ENCODE measurements at regions not wholly inside any gene's neighbourhood (a gene's known extent, or its start where the extent isn't known, plus 50 kb on each side); places are given as distances from the start of the nearest gene placed in this dataset.

DNA sequence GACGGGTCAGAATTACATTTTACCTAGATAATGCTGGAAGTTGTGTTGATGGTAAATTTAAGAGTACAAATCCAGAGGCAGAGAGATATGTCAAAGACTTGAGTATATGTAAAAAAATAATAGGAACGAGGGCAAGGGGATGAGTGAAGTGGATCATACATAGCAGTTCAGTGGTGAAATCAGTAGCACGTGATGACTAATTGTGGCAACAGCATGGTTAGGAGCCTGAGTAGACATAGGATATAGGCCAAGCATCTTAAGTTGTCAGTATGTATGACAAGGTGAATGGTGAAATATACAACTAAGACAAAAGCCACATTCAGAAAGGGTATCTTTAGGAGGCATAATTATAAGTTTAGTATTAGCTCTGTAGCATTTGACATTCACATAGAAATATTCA is 826.5 kb upstream of the PIK3C3 start:
- intact Hi-C loops (cut with micrococcal nuclease; ENCODE audit: unreplicated experiment) = no loop called here
- H3K36me3 ChIP-seq (ENCODE audit: control insufficient read depth, insufficient read depth, low read length) = no peaks in the 10 kb centered on the region
- no peaks in the 10 kb centered on the region for H3K9me3 Mint-ChIP-seq (ENCODE audit: unreplicated experiment)

GRCh38 chr18:41128126-41128525 is 826.9 kb upstream of the PIK3C3 start:
- no peaks in the 10 kb centered on the region for H3K27me3 Mint-ChIP-seq (ENCODE audit: insufficient read depth, unreplicated experiment)
- H3K4me1 Mint-ChIP-seq (ENCODE audit: low read depth, unreplicated experiment) = no peaks in the 10 kb centered on the region
- TF ChIP-seq, protein P1, sequence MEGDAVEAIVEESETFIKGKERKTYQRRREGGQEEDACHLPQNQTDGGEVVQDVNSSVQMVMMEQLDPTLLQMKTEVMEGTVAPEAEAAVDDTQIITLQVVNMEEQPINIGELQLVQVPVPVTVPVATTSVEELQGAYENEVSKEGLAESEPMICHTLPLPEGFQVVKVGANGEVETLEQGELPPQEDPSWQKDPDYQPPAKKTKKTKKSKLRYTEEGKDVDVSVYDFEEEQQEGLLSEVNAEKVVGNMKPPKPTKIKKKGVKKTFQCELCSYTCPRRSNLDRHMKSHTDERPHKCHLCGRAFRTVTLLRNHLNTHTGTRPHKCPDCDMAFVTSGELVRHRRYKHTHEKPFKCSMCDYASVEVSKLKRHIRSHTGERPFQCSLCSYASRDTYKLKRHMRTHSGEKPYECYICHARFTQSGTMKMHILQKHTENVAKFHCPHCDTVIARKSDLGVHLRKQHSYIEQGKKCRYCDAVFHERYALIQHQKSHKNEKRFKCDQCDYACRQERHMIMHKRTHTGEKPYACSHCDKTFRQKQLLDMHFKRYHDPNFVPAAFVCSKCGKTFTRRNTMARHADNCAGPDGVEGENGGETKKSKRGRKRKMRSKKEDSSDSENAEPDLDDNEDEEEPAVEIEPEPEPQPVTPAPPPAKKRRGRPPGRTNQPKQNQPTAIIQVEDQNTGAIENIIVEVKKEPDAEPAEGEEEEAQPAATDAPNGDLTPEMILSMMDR (IDR thresholded peaks at IDR 0.05; ENCODE audit: insufficient read depth in 1 of 2, low read depth in 1 of 2, low read length in 1 of 2, severe bottlenecking in 1 of 2, unreplicated experiment in 1 of 2) = no peak
- H3K4me3 ChIP-seq (ENCODE audit: low read depth, low read length) = no peak overlapping the region
- H3K27ac Mint-ChIP-seq (ENCODE audit: unreplicated experiment) = no peak overlapping the region
- no peaks in the 10 kb centered on the region for H3K9me3 Mint-ChIP-seq (ENCODE audit: unreplicated experiment)
- no peaks in the 10 kb centered on the region for H3K36me3 ChIP-seq (ENCODE audit: control insufficient read depth, insufficient read depth, low read length)
- intact Hi-C loops (cut with micrococcal nuclease; ENCODE audit: unreplicated experiment) = no loop called here
- CTCF ChIA-PET = no interaction called here
- H3K27me3 ChIP-seq (replicated peaks; ENCODE audit: control insufficient read depth, insufficient read depth, low read length) = no peaks in the 10 kb centered on the region
- POLR2A ChIA-PET = no interaction called here
- BruUV-seq (replicated peaks) = no TSS peak
- H3K4me1 ChIP-seq = no peaks in the 10 kb centered on the region
- DNase-seq = no peak
- H3K4me3 Mint-ChIP-seq (ENCODE audit: unreplicated experiment) = no peak overlapping the region
- no peaks in the 10 kb centered on the region for H3K9me3 ChIP-seq
- H3K36me3 Mint-ChIP-seq (ENCODE audit: insufficient read depth, unreplicated experiment) = no peaks in the 10 kb centered on the region

More for the DNA sequence above, 826.5 kb upstream of the PIK3C3 start:
- H3K27me3 Mint-ChIP-seq (ENCODE audit: insufficient read depth, unreplicated experiment) = no peaks in the 10 kb centered on the region
- no TSS peak for BruUV-seq (replicated peaks)
- H3K27ac Mint-ChIP-seq (ENCODE audit: unreplicated experiment) = no peak overlapping the region
- Histone ChIP-seq H3K9me3 (no peaks in the 10 kb centered on the region), H3K4me1 (no peaks in the 10 kb centered on the region), H3K27me3 (replicated peaks; ENCODE audit: control insufficient read depth, insufficient read depth, low read length) (no peaks in the 10 kb centered on the region), H3K4me3 (ENCODE audit: low read depth, low read length) (no peak overlapping the region)
- TF ChIP-seq, protein P1 (IDR thresholded peaks at IDR 0.05; ENCODE audit: insufficient read depth in 1 of 2, low read depth in 1 of 2, low read length in 1 of 2, severe bottlenecking in 1 of 2, unreplicated experiment in 1 of 2) = no peak
- ChIA-PET CTCF (no interaction called here), POLR2A (no interaction called here)
- H3K4me1 Mint-ChIP-seq (ENCODE audit: low read depth, unreplicated experiment) = no peaks in the 10 kb centered on the region
- no peak overlapping the region for H3K4me3 Mint-ChIP-seq (ENCODE audit: unreplicated experiment)
- H3K36me3 Mint-ChIP-seq (ENCODE audit: insufficient read depth, unreplicated experiment) = no peaks in the 10 kb centered on the region
- no peak for DNase-seq

DNA sequence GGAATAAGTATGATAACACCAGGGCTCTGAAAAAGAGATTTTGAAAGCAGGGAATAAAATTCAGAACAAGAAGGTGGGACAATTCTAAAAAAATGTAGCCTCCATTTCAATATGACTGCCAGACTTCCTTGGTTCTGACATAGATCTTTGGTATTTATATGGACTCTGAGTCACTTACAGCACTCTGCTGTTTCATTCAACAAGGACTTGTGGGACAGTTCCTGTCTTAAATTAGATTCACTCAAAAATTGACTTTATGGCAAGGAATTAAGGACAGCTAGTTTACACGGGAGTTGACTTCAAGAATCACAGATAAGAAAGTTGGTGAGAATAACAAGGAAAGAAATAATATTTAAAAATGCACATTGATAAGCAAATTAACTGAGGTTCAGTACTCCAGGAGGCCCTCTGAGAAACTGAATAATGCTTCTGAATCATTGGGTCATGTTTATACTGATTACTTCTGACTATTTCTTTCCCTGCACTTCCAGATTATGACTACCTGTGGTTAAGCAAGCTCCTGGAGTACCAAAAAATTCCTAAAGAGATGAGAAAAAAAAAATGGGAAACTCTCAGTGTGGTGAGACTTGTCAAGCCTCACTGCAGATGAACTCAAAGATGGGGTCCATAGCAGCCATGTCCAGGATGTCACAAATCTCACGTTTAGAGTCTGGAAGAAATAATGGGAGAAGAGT is 828.3 kb upstream of the PIK3C3 start:
- Histone ChIP-seq H3K4me1 (no peaks in the 10 kb centered on the region), H3K9me3 (no peaks in the 10 kb centered on the region), H3K36me3 (ENCODE audit: control insufficient read depth, insufficient read depth, low read length) (no peaks in the 10 kb centered on the region), H3K27me3 (replicated peaks; ENCODE audit: control insufficient read depth, insufficient read depth, low read length) (no peaks in the 10 kb centered on the region), H3K4me3 (ENCODE audit: low read depth, low read length) (no peak overlapping the region)
- no peak for DNase-seq
- intact Hi-C loops (cut with micrococcal nuclease; ENCODE audit: unreplicated experiment) = no loop called here
- Mint-ChIP-seq H3K9me3 (ENCODE audit: unreplicated experiment) (no peaks in the 10 kb centered on the region), H3K27me3 (ENCODE audit: insufficient read depth, unreplicated experiment) (no peaks in the 10 kb centered on the region), H3K36me3 (ENCODE audit: insufficient read depth, unreplicated experiment) (no peaks in the 10 kb centered on the region), H3K27ac (ENCODE audit: unreplicated experiment) (no peak overlapping the region), H3K4me1 (ENCODE audit: low read depth, unreplicated experiment) (no peaks in the 10 kb centered on the region), H3K4me3 (ENCODE audit: unreplicated experiment) (no peak overlapping the region)
- CTCF ChIA-PET = no interaction called here
- POLR2A ChIA-PET = no interaction called here
- TF ChIP-seq, protein P1 (IDR thresholded peaks at IDR 0.05; ENCODE audit: insufficient read depth in 1 of 2, low read depth in 1 of 2, low read length in 1 of 2, severe bottlenecking in 1 of 2, unreplicated experiment in 1 of 2) = no peak
- no TSS peak for BruUV-seq (replicated peaks)

Measured in Caco-2 (cell line).